ENCODE measurements at regions not wholly inside any gene's neighbourhood (a gene's known extent, or its start where the extent isn't known, plus 50 kb on each side); places are given as distances from the start of the nearest gene placed in this dataset.

DNA sequence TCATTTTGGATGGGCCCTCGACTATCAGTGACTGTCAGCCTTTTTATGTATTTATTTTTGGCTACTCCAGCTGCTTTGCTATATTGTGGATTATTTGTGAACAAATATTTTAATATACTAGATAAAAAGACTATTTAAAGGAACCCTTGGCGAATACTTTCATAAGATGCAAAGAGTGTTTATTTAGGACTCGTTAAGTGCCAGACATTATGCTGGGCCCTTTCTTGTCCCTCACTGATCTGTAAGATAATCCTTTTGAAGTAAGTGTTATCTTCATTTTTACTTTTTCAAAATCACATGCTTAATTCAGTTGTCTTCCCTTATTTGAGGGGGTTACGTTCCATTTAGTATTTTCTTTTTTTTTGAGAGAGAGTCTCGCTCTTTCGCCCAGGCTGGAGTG is 376.8 kb upstream of the C2CD4B start:
- FAIRE-seq (no peak), DNase-seq (ENCODE audit: low read depth, low spot score) (no peak)
- H3K27ac ChIP-seq (ENCODE audit: control insufficient read depth, insufficient read depth, low read length), result no peak overlapping the region
- H3K9ac ChIP-seq (ENCODE audit: control insufficient read depth, extremely low read depth, insufficient read depth, low read length), result no peak overlapping the region
- no peaks in the 10 kb centered on the region for H3K9me1 ChIP-seq (ENCODE audit: control insufficient read depth, extremely low read depth, insufficient read depth, low read length)
- H4K20me1 ChIP-seq (ENCODE audit: control insufficient read depth, extremely low read depth, insufficient read depth, low read length), result no peaks in the 10 kb centered on the region
- H3K79me2 ChIP-seq (ENCODE audit: control insufficient read depth, insufficient read depth, low read length), result no peaks in the 10 kb centered on the region
- no peak overlapping the region for H3K4me2 ChIP-seq (ENCODE audit: control insufficient read depth, extremely low read depth, insufficient read depth, low read depth, low read length)
- peaks cover 3% of the 10 kb centered on the region for H3K4me1 ChIP-seq (ENCODE audit: control insufficient read depth, extremely low read depth, insufficient read depth, low read length)
- H2AFZ ChIP-seq (ENCODE audit: control insufficient read depth, low read length), result no peak overlapping the region
- no peaks in the 10 kb centered on the region for H3K36me3 ChIP-seq (ENCODE audit: control insufficient read depth in 2 of 2, extremely low read depth in 1 of 2, insufficient read depth in 2 of 2, low read length in 2 of 2)
- H3K9me3 ChIP-seq (ENCODE audit: control insufficient read depth, low read depth, low read length), result no peaks in the 10 kb centered on the region
- TF ChIP-seq, protein P1, sequence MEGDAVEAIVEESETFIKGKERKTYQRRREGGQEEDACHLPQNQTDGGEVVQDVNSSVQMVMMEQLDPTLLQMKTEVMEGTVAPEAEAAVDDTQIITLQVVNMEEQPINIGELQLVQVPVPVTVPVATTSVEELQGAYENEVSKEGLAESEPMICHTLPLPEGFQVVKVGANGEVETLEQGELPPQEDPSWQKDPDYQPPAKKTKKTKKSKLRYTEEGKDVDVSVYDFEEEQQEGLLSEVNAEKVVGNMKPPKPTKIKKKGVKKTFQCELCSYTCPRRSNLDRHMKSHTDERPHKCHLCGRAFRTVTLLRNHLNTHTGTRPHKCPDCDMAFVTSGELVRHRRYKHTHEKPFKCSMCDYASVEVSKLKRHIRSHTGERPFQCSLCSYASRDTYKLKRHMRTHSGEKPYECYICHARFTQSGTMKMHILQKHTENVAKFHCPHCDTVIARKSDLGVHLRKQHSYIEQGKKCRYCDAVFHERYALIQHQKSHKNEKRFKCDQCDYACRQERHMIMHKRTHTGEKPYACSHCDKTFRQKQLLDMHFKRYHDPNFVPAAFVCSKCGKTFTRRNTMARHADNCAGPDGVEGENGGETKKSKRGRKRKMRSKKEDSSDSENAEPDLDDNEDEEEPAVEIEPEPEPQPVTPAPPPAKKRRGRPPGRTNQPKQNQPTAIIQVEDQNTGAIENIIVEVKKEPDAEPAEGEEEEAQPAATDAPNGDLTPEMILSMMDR (optimal IDR thresholded peaks at IDR 0.05 in 1 of 3, IDR thresholded peaks at IDR 0.05 in 1 of 3, conservative IDR thresholded peaks at IDR 0.05 in 1 of 3; ENCODE audit: extremely low read depth in 1 of 3, insufficient read depth in 2 of 3, low read length in 3 of 3), result no peak
- TF ChIP-seq EZH2 (IDR thresholded peaks at IDR 0.05; ENCODE audit: low read length), result no peak
- H3K4me3 ChIP-seq (ENCODE audit: control insufficient read depth in 2 of 3, extremely low read depth in 1 of 3, insufficient read depth in 2 of 3, low read depth in 1 of 3, low read length in 3 of 3), result no peak overlapping the region
- dilution Hi-C loops (cut with MboI; ENCODE audit: extremely low pct_ligation_motif_present, low sequenced_read_pairs), result no loop called here
- H3K27me3 ChIP-seq (ENCODE audit: control insufficient read depth, extremely low read depth, insufficient read depth, low read length), result no peaks in the 10 kb centered on the region

GRCh38 chr15:62544446-62544845 is 379.4 kb upstream of the C2CD4B start:
- no peak for TF ChIP-seq EZH2 (IDR thresholded peaks at IDR 0.05; ENCODE audit: low read length)
- TF ChIP-seq, protein P1 (optimal IDR thresholded peaks at IDR 0.05 in 1 of 3, IDR thresholded peaks at IDR 0.05 in 1 of 3, conservative IDR thresholded peaks at IDR 0.05 in 1 of 3; ENCODE audit: extremely low read depth in 1 of 3, insufficient read depth in 2 of 3, low read length in 3 of 3), result no peak
- FAIRE-seq (no peak), DNase-seq (ENCODE audit: low read depth, low spot score) (no peak)
- no peaks in the 10 kb centered on the region for H3K36me3 ChIP-seq (ENCODE audit: control insufficient read depth in 2 of 2, extremely low read depth in 1 of 2, insufficient read depth in 2 of 2, low read length in 2 of 2)
- H3K9me3 ChIP-seq (ENCODE audit: control insufficient read depth, low read depth, low read length), result no peaks in the 10 kb centered on the region
- H3K4me3 ChIP-seq (ENCODE audit: control insufficient read depth in 2 of 3, extremely low read depth in 1 of 3, insufficient read depth in 2 of 3, low read depth in 1 of 3, low read length in 3 of 3), result no peak overlapping the region
- no peak overlapping the region for H3K4me2 ChIP-seq (ENCODE audit: control insufficient read depth, extremely low read depth, insufficient read depth, low read depth, low read length)
- no peak overlapping the region for H3K27ac ChIP-seq (ENCODE audit: control insufficient read depth, insufficient read depth, low read length)
- H3K79me2 ChIP-seq (ENCODE audit: control insufficient read depth, insufficient read depth, low read length), result no peaks in the 10 kb centered on the region
- no peaks in the 10 kb centered on the region for H3K27me3 ChIP-seq (ENCODE audit: control insufficient read depth, extremely low read depth, insufficient read depth, low read length)
- H3K9ac ChIP-seq (ENCODE audit: control insufficient read depth, extremely low read depth, insufficient read depth, low read length), result no peak overlapping the region
- dilution Hi-C loops (cut with MboI; ENCODE audit: extremely low pct_ligation_motif_present, low sequenced_read_pairs), result no loop called here
- H4K20me1 ChIP-seq (ENCODE audit: control insufficient read depth, extremely low read depth, insufficient read depth, low read length), result no peaks in the 10 kb centered on the region
- no peaks in the 10 kb centered on the region for H3K9me1 ChIP-seq (ENCODE audit: control insufficient read depth, extremely low read depth, insufficient read depth, low read length)
- peaks cover 3% of the 10 kb centered on the region for H3K4me1 ChIP-seq (ENCODE audit: control insufficient read depth, extremely low read depth, insufficient read depth, low read length)
- H2AFZ ChIP-seq (ENCODE audit: control insufficient read depth, low read length), result no peak overlapping the region

All from keratinocyte (primary cell).